Loucy (cell line): ENCODE measurements at regions not wholly inside any gene's neighbourhood (a gene's known extent, or its start where the extent isn't known, plus 50 kb on each side); places are given as distances from the start of the nearest gene placed in this dataset.

Experiments
- EZH2phosphoT487 ChIP-seq: fragments of 200-600 bp; IDR thresholded peaks from 2 replicates; pipeline ENCODE4 v1.6.1; 2018; ENCODE audit warnings: antibody characterized with exemption, mild to moderate bottlenecking, moderate library complexity, borderline replicate concordance
- TF ChIP-seq, protein P1 (sequence below): fragments of 200-600 bp; sonication (generic); conservative IDR thresholded peaks from 2 replicates; pipeline ENCODE4 v1.5.1; 2014; ENCODE audit warnings: mild to moderate bottlenecking, antibody characterized with exemption, low read length

DNA sequence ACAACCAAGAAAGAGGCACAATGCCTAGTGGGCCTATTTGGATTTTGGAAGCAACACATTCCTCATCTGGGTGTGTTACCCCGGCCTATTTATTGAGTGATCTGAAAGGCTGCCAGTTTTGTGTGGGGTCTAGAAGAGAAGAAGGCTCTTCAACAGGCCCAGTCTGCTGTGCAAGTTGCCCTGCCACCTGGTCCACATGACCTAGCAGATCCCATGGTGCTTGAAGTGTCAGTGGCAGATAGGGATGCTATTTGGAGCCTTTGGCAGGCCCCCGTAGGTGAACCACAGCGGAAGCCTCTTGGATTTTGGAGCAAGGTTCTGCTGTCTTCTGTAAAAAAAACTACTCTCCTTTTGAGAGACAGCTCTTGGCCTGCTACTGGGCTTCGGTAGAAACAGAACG is 820.1 kb downstream of the TMTC2 start:
- TF ChIP-seq, protein P1, sequence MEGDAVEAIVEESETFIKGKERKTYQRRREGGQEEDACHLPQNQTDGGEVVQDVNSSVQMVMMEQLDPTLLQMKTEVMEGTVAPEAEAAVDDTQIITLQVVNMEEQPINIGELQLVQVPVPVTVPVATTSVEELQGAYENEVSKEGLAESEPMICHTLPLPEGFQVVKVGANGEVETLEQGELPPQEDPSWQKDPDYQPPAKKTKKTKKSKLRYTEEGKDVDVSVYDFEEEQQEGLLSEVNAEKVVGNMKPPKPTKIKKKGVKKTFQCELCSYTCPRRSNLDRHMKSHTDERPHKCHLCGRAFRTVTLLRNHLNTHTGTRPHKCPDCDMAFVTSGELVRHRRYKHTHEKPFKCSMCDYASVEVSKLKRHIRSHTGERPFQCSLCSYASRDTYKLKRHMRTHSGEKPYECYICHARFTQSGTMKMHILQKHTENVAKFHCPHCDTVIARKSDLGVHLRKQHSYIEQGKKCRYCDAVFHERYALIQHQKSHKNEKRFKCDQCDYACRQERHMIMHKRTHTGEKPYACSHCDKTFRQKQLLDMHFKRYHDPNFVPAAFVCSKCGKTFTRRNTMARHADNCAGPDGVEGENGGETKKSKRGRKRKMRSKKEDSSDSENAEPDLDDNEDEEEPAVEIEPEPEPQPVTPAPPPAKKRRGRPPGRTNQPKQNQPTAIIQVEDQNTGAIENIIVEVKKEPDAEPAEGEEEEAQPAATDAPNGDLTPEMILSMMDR: no peak
- TF ChIP-seq EZH2phosphoT487: no peak
